GM13976 (cell line): ENCODE measurements at regions not wholly inside any gene's neighbourhood (a gene's known extent, or its start where the extent isn't known, plus 50 kb on each side); places are given as distances from the start of the nearest gene placed in this dataset.

Source experiments
- DNase-seq: peaks from one replicate; pipeline ENCODE4 v3.0.0; 2012; ENCODE audit warnings: low spot score
- in situ Hi-C: fragments of 300-500 bp; cut with MboI; formaldehyde crosslinking; loops from one replicate; pipeline ENCODE4 v1.12.0; 2022; ENCODE audit warnings: low sequenced_read_pairs, mixed read lengths, inconsistent platforms; ENCODE audit not compliant: unreplicated experiment
- TF ChIP-seq, protein P1 (sequence below): IDR thresholded peaks from 2 replicates; pipeline ENCODE4 v1.5.1; 2012; ENCODE audit warnings: borderline replicate concordance, mild to moderate bottlenecking; ENCODE audit not compliant: insufficient read depth; ENCODE audit errors: extremely low read depth, missing control alignments, control extremely low read depth

DNA sequence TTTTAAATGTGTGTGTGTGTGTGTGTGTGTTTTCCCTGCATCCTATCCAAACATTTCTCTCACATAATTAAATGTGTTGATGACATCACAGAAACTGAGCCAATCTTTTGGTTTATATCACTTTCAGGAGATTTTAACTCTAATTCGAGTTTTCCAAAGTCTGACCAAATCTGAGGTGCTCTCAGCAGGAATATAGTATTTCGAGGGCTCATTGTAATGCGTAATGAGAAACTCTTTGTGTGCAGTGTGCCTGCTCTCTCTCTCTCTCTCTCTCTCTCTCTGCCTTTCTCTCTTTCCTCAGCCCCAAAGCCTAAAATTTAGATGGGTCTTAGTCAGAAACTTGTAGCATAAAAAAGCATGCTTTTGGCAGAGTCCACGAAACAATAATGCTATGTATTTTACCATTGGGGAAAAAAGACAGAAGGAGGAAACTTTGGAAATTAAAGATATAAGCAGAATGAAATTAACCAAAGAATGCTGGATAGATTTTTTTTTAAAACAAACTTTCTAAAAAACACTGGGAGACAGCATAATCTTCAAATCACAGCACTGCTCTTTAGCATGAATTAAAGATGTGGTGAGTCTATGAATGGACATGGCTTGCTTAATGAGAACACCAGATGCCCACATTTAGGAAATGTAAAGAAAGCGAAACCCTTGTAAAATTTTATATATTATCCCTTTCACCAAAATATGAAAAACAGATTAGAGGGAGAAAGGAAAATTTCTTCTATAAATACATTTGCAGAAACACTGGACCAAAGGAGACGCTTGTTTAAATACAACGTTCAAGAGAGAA, 206.8 kb upstream of the HABP2 start:
- in situ Hi-C loops: no loop called here

DNA sequence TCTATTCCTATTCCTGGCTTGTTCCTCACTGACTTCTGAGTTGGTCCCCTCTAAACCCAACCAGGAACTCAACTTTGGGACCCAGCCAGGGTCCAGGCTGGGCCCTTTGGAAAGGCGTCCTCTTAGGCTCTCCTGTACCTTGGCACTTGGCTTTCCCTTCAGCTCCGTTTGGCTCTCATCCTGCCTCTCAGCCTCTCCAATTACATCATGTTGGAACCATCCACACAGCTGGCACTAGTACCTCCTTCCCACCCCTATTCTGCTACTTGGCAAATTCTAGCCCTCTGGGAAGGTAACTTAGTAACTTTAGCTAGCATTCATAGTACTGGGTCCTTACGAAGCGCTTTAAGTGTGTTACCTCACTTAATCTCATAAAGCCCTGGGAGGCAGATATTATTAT, 205.3 kb upstream of the HABP2 start:
- in situ Hi-C loops: no loop called here

More for the DNA sequence above, 206.8 kb upstream of the HABP2 start:
- TF ChIP-seq, protein P1, sequence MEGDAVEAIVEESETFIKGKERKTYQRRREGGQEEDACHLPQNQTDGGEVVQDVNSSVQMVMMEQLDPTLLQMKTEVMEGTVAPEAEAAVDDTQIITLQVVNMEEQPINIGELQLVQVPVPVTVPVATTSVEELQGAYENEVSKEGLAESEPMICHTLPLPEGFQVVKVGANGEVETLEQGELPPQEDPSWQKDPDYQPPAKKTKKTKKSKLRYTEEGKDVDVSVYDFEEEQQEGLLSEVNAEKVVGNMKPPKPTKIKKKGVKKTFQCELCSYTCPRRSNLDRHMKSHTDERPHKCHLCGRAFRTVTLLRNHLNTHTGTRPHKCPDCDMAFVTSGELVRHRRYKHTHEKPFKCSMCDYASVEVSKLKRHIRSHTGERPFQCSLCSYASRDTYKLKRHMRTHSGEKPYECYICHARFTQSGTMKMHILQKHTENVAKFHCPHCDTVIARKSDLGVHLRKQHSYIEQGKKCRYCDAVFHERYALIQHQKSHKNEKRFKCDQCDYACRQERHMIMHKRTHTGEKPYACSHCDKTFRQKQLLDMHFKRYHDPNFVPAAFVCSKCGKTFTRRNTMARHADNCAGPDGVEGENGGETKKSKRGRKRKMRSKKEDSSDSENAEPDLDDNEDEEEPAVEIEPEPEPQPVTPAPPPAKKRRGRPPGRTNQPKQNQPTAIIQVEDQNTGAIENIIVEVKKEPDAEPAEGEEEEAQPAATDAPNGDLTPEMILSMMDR: no peak
- no peak for DNase-seq

DNA sequence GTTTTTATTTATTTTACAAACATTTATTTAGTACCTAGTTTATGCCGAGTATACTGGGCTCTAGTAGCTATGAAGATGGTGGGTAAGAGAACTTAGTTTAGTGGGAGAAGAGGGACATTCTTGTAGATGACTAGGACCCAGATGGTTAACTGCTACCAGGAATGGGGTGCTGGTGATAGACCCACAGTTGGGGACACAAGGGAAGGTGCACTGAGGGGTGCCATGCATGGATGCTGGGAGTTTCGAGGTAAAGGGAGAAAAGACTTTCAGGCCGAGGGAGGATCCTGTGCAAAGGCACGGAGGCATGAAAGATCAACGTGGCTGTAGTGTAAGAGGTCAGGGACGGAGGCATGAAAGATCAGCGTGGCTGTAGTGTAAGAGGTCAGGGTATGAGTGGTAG, 204.2 kb upstream of the HABP2 start:
- TF ChIP-seq, protein P1: no peak
- no peak for DNase-seq
- in situ Hi-C loops: no loop called here

More for the DNA sequence above, 205.3 kb upstream of the HABP2 start:
- TF ChIP-seq, protein P1: no peak
- no peak for DNase-seq

DNA sequence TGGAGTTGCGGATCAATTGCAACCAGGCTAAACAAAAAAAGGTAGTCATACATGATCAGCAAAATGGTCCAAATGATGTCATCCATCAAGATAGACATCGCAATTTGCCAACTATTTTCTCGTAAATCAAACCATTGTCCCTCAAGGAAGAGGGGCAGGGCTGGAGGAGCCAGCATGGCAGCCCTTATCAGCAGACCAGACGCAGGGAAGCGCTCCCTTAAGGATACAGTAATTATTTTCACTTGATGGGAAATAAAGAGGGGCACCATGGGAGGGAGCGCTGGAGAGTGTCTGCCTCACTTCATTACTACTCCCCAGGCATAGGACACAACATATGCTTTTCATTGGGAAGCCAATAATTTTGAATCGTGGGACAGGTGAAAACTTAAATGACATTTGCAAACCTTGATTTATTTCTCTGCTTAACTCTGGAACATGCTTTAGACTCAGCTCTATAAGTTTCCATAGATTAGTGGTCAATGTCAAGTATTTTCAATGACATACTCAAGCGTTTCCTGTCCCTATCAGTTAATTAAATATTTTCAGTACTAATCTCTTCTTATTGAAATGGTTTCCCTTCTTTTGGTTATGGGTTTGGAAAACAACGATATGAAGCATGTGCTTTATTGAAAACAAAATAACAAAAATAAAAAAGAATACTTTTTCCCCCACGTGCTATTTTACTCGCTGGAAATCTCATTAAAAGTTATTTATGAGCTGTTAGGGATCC, 202.4 kb upstream of the HABP2 start:
- DNase-seq: no peak
- in situ Hi-C loops: no loop called here
- TF ChIP-seq, protein P1: no peak

DNA sequence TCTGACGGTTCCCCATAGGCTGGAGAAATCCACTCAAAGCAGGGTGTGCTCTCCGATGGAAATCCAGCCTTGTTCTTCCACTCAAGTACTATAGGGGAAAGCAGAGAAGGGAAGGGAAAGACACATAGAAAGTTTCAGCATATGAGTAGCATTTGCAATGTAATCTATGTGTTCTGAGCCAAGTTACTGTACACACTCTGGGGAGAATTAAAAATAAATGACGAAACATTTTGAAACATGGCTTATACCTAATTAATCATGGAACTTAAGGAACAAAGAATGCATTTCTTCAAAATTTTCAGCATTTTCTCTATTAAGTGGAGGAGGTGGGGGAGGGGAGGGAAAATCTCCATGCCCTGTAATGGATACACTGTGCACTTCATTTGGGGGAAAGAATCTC, 198.1 kb upstream of the HABP2 start:
- TF ChIP-seq, protein P1: no peak
- in situ Hi-C loops: no loop called here

DNA sequence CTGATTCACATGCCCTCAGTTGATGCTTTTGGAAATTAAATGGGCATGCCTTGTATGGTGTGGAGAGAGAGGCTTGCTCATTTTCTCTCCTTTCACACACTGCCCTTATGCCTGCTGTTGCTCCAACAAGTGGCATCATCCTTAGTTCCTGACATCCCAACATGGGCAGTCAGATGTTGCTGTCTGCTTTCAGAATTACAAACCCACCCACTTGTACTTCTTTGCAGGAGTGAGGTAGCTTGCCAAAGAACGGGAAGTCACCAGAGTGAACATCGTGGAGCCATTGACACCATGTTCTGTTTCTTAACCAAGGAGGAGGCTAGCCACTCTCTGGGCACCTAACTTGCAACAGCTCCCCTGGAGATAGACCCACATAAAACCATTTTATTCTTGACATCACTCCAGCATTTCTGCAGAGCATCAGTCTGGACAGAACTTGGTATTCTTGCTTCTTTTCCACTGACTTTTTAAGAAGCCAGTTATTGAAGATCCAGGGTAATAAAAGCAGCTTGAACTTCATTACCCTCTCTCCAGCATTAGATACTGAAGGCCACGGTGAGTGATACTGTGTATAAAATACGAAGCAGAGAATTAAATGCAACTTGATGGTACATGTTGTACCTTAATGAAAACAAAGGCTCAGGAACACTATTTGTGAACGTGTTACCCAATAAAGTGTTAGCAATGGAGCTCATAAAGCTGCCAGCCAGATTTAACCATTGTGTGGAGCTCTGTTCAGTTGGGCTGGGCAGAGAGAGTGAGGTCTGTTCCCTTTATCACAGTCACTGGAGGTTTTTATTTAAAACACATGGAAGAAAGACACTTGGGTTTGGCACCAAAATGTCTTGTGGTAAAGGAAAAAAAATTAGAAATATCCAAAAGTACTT, 195.8 kb upstream of the HABP2 start:
- no peak for DNase-seq
- in situ Hi-C loops: no loop called here
- TF ChIP-seq, protein P1: no peak

More for the DNA sequence above, 198.1 kb upstream of the HABP2 start:
- DNase-seq: no peak
